BLaER1 treated with 17β-estradiol and CSF1 and Interleukin-3, amounts not matched to agents 10 nM and 100 nM (cell line): ENCODE measurements at regions not wholly inside any gene's neighbourhood (a gene's known extent, or its start where the extent isn't known, plus 50 kb on each side); places are given as distances from the start of the nearest gene placed in this dataset.

Experiments
- H3K27ac ChIP-seq, 11 experiments: shearing (Covaris generic); formaldehyde crosslinking; 2 replicates each; pipeline ENCODE4 v1.8.1; 2022
- H3K27me3 ChIP-seq, 11 experiments: shearing (Covaris generic); formaldehyde crosslinking; 2 replicates each; pipeline ENCODE4 v1.8.1; 2022
- H3K36me3 ChIP-seq, 11 experiments: shearing (Covaris generic); formaldehyde crosslinking; 2 replicates each; pipeline ENCODE4 v1.8.1; 2022
- H3K4me1 ChIP-seq, 10 experiments: shearing (Covaris generic); formaldehyde crosslinking; 2 replicates each; pipeline ENCODE4 v1.8.1; 2022
- H3K4me2 ChIP-seq, 11 experiments: shearing (Covaris generic); formaldehyde crosslinking; 2 replicates each; pipeline ENCODE4 v1.8.1; 2022
- H3K4me3 ChIP-seq, 10 experiments: shearing (Covaris generic); formaldehyde crosslinking; 2 replicates each; pipeline ENCODE4 v1.8.1; 2022
- H3K9ac ChIP-seq, 11 experiments: shearing (Covaris generic); formaldehyde crosslinking; 2 replicates each; pipeline ENCODE4 v1.8.1; 2022
- H3K9me3 ChIP-seq, 11 experiments: shearing (Covaris generic); formaldehyde crosslinking; replicated peaks in 1 of 11; 2 replicates each; pipeline ENCODE4 v1.8.1; 2022
- H4K20me1 ChIP-seq, 11 experiments: shearing (Covaris generic); formaldehyde crosslinking; 2 replicates each; pipeline ENCODE4 v1.8.1; 2022
- Cebpa-rat ChIP-seq, 11 experiments: shearing (Covaris generic); IDR thresholded peaks; 2 replicates each; pipeline ENCODE4 v1.8.1; 2022

DNA sequence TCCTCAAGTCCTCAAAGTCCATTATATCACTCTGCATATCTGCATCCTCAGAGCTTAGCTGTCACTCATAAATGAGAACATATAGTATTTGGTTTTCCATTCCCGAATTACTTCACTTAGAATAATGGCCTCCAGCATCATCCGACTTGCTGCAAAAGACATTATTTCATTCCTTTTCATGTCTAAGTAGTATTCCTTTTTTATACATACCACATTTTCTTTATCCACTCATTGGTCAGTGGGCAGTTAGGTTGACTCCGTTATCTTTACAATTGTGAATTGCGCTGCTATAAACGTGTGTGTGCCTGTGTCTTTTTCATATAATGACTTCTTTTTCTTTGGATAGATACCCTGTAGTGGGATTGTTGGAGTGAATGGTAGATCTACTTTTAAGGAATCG is 117.2 kb downstream of the OR2K2 start:
- H3K4me2 ChIP-seq = no peak overlapping the region
- H3K9ac ChIP-seq = no peak overlapping the region
- no peak for TF ChIP-seq Cebpa-rat (IDR thresholded peaks at IDR 0.05)
- H3K27me3 ChIP-seq = no peaks in the 10 kb centered on the region
- no peaks in the 10 kb centered on the region for H3K36me3 ChIP-seq
- H3K27ac ChIP-seq = no peak overlapping the region
- no peaks in the 10 kb centered on the region for H3K4me1 ChIP-seq
- H3K9me3 ChIP-seq = peaks cover 0 to 10% (median 2%) of the 10 kb centered on the region in 11 experiments; a peak in 4 of 22 replicates
- H3K4me3 ChIP-seq = no peak overlapping the region
- H4K20me1 ChIP-seq = no peaks in the 10 kb centered on the region

DNA sequence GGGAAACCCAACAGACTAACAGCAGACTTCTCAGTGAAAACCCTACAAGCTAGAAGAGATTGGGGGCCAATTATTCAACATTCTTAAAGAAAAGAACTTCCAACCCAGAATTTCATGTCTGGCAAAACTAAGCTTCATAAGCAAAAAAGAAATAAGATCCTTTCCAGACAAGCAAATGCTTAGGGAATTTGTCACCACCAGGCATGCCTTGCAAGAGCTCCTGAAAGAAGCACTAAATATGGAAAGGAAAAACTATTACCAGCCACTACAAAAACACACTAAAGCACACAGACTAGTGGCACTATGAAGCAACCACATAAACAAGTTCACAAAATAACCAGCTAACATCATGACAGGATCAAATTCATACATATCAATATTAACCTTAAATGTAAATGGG is 131.1 kb downstream of the OR2K2 start:
- no peak overlapping the region for H3K9ac ChIP-seq
- no peak overlapping the region for H3K4me2 ChIP-seq
- H3K9me3 ChIP-seq = peaks cover 5 to 26% (median 22%) of the 10 kb centered on the region in 11 experiments; a peak in 19 of 22 replicates
- H3K4me3 ChIP-seq = no peak overlapping the region
- no peaks in the 10 kb centered on the region for H3K36me3 ChIP-seq
- no peaks in the 10 kb centered on the region for H3K4me1 ChIP-seq
- H3K27ac ChIP-seq = no peak overlapping the region
- no peak for TF ChIP-seq Cebpa-rat (IDR thresholded peaks at IDR 0.05)
- H4K20me1 ChIP-seq = no peaks in the 10 kb centered on the region
- H3K27me3 ChIP-seq = no peaks in the 10 kb centered on the region

DNA sequence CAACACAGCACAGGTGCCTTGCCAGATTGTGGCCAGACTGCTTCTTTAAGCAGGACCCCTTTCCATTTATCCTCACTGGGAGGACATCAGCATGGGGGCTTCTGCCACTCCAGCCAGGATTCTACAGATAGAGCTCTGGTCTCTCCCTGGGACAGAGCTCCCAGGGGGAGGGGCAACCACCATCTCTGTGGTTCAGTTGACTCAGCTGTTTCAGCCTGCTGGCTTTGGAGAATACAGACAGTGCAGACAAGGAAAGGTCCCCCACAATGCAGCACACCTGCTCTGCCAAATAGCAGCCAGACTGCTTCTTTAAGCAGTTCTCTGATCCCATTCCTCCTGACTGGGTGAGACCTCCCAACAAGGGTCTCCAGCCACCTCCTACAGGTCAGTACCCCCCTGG is 132.8 kb downstream of the OR2K2 start:
- H3K4me1 ChIP-seq = peaks cover 0 to 6% (median 0%) of the 10 kb centered on the region in 10 experiments; a peak in 3 of 20 replicates
- H3K27ac ChIP-seq = no peak overlapping the region
- H3K9me3 ChIP-seq = peaks cover 0 to 15% (median 11%) of the 10 kb centered on the region in 11 experiments; a peak in 16 of 22 replicates
- no peak overlapping the region for H3K4me3 ChIP-seq
- no peaks in the 10 kb centered on the region for H4K20me1 ChIP-seq
- no peaks in the 10 kb centered on the region for H3K36me3 ChIP-seq
- no peak overlapping the region for H3K4me2 ChIP-seq
- no peak overlapping the region for H3K9ac ChIP-seq
- TF ChIP-seq Cebpa-rat (IDR thresholded peaks at IDR 0.05) = no peak
- H3K27me3 ChIP-seq = no peaks in the 10 kb centered on the region

DNA sequence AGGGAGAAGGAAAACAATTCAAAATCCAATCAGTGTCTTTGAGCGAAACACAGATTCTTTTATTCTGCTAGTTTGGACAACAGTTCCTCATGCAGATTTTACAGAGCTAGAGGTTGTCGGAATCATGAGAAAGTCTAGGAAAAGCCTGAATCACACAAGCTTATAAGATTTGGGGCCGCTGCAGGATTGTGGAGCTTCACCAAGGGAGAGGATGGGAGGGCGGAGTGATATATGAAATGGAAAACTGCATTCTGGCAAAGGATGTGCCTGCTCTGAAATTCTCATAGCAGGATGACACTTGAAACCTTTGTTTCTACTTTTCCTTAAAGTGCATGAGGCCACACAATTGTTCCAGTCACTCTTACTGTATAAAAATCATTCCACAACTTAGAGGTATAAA is 134.3 kb downstream of the OR2K2 start:
- Histone ChIP-seq H3K36me3 (no peaks in the 10 kb centered on the region), H3K27ac (no peak overlapping the region), H3K9me3 (peaks cover 0 to 15% (median 11%) of the 10 kb centered on the region in 11 experiments; a peak in 16 of 22 replicates), H3K27me3 (no peaks in the 10 kb centered on the region), H3K4me1 (peaks cover 0 to 6% (median 0%) of the 10 kb centered on the region in 10 experiments; a peak in 3 of 20 replicates), H3K9ac (no peak overlapping the region), H3K4me2 (no peak overlapping the region), H3K4me3 (no peak overlapping the region), H4K20me1 (no peaks in the 10 kb centered on the region)
- no peak for TF ChIP-seq Cebpa-rat (IDR thresholded peaks at IDR 0.05)

DNA sequence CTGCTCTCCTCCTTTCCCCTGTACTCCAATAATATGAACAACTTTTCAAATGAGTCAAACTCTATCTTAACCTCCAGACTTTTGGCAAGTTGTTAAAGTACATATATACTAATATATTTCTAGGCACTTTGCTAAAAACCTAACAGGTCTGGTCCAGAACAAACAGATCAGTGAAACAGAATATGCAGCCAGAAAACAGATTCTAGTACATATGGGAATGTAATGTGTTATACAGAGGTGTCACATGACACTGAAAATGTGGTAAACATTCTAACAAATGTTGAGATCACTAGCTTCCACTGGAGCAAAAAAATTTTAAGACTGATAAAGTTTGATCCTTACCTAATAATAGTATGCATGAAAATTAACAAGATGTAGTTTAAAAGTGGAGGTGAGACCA is 136.9 kb downstream of the OR2K2 start:
- TF ChIP-seq Cebpa-rat (IDR thresholded peaks at IDR 0.05) = no peak
- Histone ChIP-seq H3K4me2 (0 out of 22 replicates have a peak overlapping the region, but pooled peaks of 3 of the 11 experiments have one; percentile 6 to 26 (median 11)), H3K36me3 (no peaks in the 10 kb centered on the region), H3K4me3 (no peak overlapping the region), H3K9me3 (peaks cover 0 to 4% (median 0%) of the 10 kb centered on the region in 11 experiments; a peak in 2 of 22 replicates), H3K4me1 (peaks cover 0 to 6% (median 0%) of the 10 kb centered on the region in 10 experiments; a peak in 3 of 20 replicates), H4K20me1 (no peaks in the 10 kb centered on the region), H3K27me3 (no peaks in the 10 kb centered on the region), H3K27ac (no peak overlapping the region), H3K9ac (no peak overlapping the region)

DNA sequence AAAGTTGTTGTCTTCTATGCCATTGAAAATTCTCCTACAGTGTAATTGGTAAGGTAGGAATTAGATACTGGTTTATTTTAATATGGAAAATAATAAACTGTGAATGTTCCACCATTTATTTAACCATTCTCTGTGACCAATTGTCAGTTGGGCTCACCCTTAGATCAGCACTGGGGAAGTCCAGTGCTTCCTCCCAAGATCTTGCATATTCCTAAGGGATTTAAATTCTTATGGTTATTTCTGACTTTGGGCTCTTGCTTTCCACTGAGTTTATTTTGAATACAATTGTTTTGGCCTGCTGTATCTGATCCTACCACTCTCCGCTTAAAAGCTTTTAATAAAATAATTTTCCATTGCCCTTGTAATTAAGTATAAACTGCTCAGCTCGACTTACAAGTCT is 137.4 kb downstream of the OR2K2 start:
- H3K9me3 ChIP-seq = peaks cover 0 to under 1% (median 0%) of the 10 kb centered on the region in 11 experiments; a peak in 1 of 22 replicates
- no peaks in the 10 kb centered on the region for H3K36me3 ChIP-seq
- TF ChIP-seq Cebpa-rat (IDR thresholded peaks at IDR 0.05) = no peak
- no peak overlapping the region for H3K27ac ChIP-seq
- H3K9ac ChIP-seq = no peak overlapping the region
- no peaks in the 10 kb centered on the region for H3K27me3 ChIP-seq
- no peaks in the 10 kb centered on the region for H4K20me1 ChIP-seq
- peak overlapping the region in 3 of 11 experiments; percentile 6 to 26 (median 11); a peak in 1 of 22 replicates for H3K4me2 ChIP-seq
- H3K4me1 ChIP-seq = peaks cover 0 to 6% (median 0%) of the 10 kb centered on the region in 10 experiments; a peak in 3 of 20 replicates
- H3K4me3 ChIP-seq = no peak overlapping the region

DNA sequence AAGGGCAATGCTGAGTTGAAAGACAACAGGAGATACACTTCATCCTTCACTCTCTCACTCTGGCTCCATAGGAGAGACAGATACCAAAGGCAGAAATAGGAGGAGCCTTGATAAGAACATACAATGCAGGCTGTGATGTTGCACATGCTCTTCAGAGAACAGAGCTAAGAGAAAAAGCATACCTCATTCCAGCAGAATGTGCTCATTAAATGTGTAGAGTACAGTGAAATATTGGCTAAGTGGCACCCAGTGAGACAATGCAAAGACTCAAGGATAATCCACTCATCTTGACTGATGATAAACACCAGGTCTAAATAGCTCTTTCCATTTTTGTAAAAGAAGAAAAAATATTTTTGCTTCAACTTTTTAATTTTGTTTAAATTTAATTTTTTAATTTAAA is 139.7 kb downstream of the OR2K2 start:
- peaks cover 0 to 6% (median 0%) of the 10 kb centered on the region in 10 experiments; a peak in 3 of 20 replicates for H3K4me1 ChIP-seq
- no peak overlapping the region for H3K27ac ChIP-seq
- H3K36me3 ChIP-seq = no peaks in the 10 kb centered on the region
- no peak overlapping the region for H3K4me2 ChIP-seq
- H3K9me3 ChIP-seq = no peaks in the 10 kb centered on the region; a peak in 1 of 22 replicates
- H3K27me3 ChIP-seq = no peaks in the 10 kb centered on the region
- H3K4me3 ChIP-seq = no peak overlapping the region
- no peaks in the 10 kb centered on the region for H4K20me1 ChIP-seq
- no peak overlapping the region for H3K9ac ChIP-seq
- no peak for TF ChIP-seq Cebpa-rat (IDR thresholded peaks at IDR 0.05)

DNA sequence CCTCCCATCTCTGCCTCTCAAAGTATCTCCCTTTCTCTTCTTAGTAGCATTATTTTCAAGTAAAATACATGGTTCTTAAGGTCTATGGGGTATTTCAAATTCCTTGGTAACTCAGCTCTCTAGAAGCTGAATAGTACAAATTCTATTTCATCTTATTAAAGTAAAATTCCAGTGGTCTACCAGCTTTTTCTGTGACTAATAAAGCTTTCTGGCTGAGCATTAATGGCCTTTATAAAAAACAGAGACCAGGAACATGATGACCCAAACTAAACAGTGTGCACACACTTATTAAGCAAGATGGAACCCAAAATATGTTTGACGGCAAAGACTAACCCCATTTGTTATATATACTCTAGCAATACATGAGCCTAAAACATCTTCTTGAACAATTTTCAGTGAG is 142.6 kb downstream of the OR2K2 start:
- H3K27me3 ChIP-seq = no peaks in the 10 kb centered on the region
- H3K27ac ChIP-seq = no peak overlapping the region
- H3K9me3 ChIP-seq = no peaks in the 10 kb centered on the region; a peak in 1 of 22 replicates
- no peaks in the 10 kb centered on the region for H3K4me1 ChIP-seq
- no peak overlapping the region for H3K4me3 ChIP-seq
- H3K36me3 ChIP-seq = no peaks in the 10 kb centered on the region
- H4K20me1 ChIP-seq = no peaks in the 10 kb centered on the region
- TF ChIP-seq Cebpa-rat (IDR thresholded peaks at IDR 0.05) = no peak
- H3K9ac ChIP-seq = no peak overlapping the region
- no peak overlapping the region for H3K4me2 ChIP-seq

DNA sequence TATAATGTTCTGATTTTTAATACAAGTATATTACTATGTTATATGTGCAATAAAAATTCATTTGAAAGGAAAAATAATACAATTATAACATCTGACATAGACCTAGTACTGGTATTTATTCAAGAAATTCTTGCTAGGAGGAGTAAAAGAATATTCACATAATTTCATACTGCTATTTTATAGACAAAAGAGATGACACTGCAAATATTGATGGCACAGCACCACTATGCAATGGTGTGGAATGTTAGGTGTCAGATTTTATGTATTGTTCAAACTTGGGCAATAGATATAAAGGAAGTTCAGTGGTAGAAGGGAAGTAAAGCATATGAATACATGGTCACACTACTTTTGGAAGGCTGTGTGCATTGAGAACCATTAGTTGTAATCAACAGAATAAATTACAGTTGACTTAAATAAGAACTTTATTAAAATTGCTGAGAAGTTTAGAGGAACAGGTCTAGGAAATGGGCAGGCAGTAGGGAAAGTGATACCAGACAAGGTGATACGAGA is 143.9 kb downstream of the OR2K2 start:
- Histone ChIP-seq H3K4me3 (no peak overlapping the region), H3K9me3 (no peaks in the 10 kb centered on the region; a peak in 1 of 22 replicates), H3K27ac (no peak overlapping the region), H3K36me3 (no peaks in the 10 kb centered on the region), H3K27me3 (no peaks in the 10 kb centered on the region), H4K20me1 (no peaks in the 10 kb centered on the region), H3K9ac (no peak overlapping the region), H3K4me1 (no peaks in the 10 kb centered on the region), H3K4me2 (no peak overlapping the region)
- TF ChIP-seq Cebpa-rat (IDR thresholded peaks at IDR 0.05) = no peak

DNA sequence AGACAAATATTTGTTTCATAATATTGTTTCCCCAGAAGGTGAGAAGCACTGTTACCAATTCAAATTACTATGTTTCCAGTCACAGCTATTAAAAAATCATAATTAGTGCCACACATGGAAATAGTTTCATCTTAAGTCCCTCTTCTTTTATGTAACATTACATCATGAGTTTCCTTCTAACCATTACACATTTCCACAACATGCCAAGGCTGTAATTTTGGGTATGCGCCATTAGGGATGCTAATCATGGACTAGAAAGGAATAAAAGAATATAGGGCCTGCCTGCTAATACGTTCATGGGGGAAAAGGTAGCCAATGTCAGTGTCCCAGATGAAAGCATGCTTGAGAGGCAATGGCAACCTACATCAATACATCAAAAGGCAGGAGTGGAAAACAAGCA is 142.5 kb upstream of the LPAR1 start:
- H3K9ac ChIP-seq = no peak overlapping the region
- H3K9me3 ChIP-seq = no peaks in the 10 kb centered on the region
- no peaks in the 10 kb centered on the region for H3K36me3 ChIP-seq
- no peak overlapping the region for H3K4me3 ChIP-seq
- H3K27me3 ChIP-seq = no peaks in the 10 kb centered on the region
- no peaks in the 10 kb centered on the region for H4K20me1 ChIP-seq
- H3K4me2 ChIP-seq = no peak overlapping the region
- H3K4me1 ChIP-seq = no peaks in the 10 kb centered on the region
- no peak for TF ChIP-seq Cebpa-rat (IDR thresholded peaks at IDR 0.05)
- H3K27ac ChIP-seq = no peak overlapping the region
